Endodermal cell (in vitro differentiated cells): ENCODE measurements at regions not wholly inside any gene's neighbourhood (a gene's known extent, or its start where the extent isn't known, plus 50 kb on each side); places are given as distances from the start of the nearest gene placed in this dataset.

Source experiments
- DNase-seq: peaks from one replicate; pipeline ENCODE4 v3.0.0-alpha.2; 2017
- H3K27ac ChIP-seq: 2 replicates; pipeline ENCODE4 v1.5.1; 2013; ENCODE audit warnings: mild to moderate bottlenecking, low read depth, low read length, moderate library complexity
- H3K27me3 ChIP-seq: 2 replicates; pipeline ENCODE4 v1.6.1; 2013; ENCODE audit warnings: mild to moderate bottlenecking, low read length, moderate library complexity; ENCODE audit not compliant: insufficient read depth, control insufficient read depth, poor library complexity, severe bottlenecking
- H3K36me3 ChIP-seq: 2 replicates; pipeline ENCODE4 v1.7.0; 2013; ENCODE audit warnings: mild to moderate bottlenecking, low read length, moderate library complexity; ENCODE audit not compliant: control insufficient read depth, insufficient read depth
- H3K4me1 ChIP-seq: one replicate; pipeline ENCODE4 v1.7.0; 2013; ENCODE audit warnings: low read length; ENCODE audit not compliant: control insufficient read depth, insufficient read depth
- H3K4me3 ChIP-seq: 2 replicates; pipeline ENCODE4 v1.5.1; 2013; ENCODE audit warnings: mild to moderate bottlenecking, low read length, moderate library complexity
- H3K9ac ChIP-seq: 2 replicates; pipeline ENCODE4 v1.6.1; 2013; ENCODE audit warnings: mild to moderate bottlenecking, low read length, moderate library complexity; ENCODE audit not compliant: poor library complexity, severe bottlenecking; ENCODE audit errors: extremely low read depth
- H3K9me3 ChIP-seq: 2 replicates; pipeline ENCODE4 v1.6.1; 2013; ENCODE audit warnings: mild to moderate bottlenecking, low read length, moderate library complexity; ENCODE audit not compliant: control insufficient read depth
- H3K27ac Mint-ChIP-seq: 2 replicates; pipeline ENCODE4 v1.8.0; 2020; ENCODE audit warnings: mixed read lengths
- H3K27me3 Mint-ChIP-seq: 2 replicates; pipeline ENCODE4 v1.8.0; 2021; ENCODE audit warnings: mild to moderate bottlenecking, mixed read lengths; ENCODE audit not compliant: insufficient read depth
- H3K36me3 Mint-ChIP-seq: 2 replicates; pipeline ENCODE4 v1.8.0; 2020; ENCODE audit warnings: low read depth, mixed read lengths
- H3K4me1 Mint-ChIP-seq: 2 replicates; pipeline ENCODE4 v1.8.0; 2020; ENCODE audit warnings: mixed read lengths
- H3K4me3 Mint-ChIP-seq: 2 replicates; pipeline ENCODE4 v1.8.0; 2020; ENCODE audit warnings: mild to moderate bottlenecking, moderate library complexity, mixed read lengths
- H3K9me3 Mint-ChIP-seq: 2 replicates; pipeline ENCODE4 v1.8.0; 2020; ENCODE audit warnings: mild to moderate bottlenecking, mixed read lengths
- CTCF ChIP-seq: fragments of 200-600 bp; sonication (generic); conservative IDR thresholded peaks from 2 replicates; pipeline ENCODE4 v1.5.0; 2021; ENCODE audit warnings: antibody characterized with exemption, mild to moderate bottlenecking
- WGBS, 2 experiments: methylation state at CpG; one replicate each; pipeline versions ENCODE4 v1.1.5 to v1.1.7; 2013; ENCODE audit warnings: missing lambda C conversion rate in 2 of 2, mixed read lengths in 1 of 2; ENCODE audit not compliant: insufficient coverage in 1 of 2, insufficient read length in 1 of 2; 5-methylcytosine and 5-hydroxymethylcytosine counted together

GRCh38 chr17:37833237-37833859, 88.5 kb upstream of the HNF1B start:
- DNase-seq = peak; percentile 39
- no peak overlapping the region for H3K4me3 Mint-ChIP-seq
- Histone ChIP-seq H3K4me1 (peaks cover 10% of the 10 kb centered on the region), H3K4me3 (no peak overlapping the region), H3K9ac (no peak overlapping the region), H3K27me3 (no peaks in the 10 kb centered on the region), H3K27ac (no peak overlapping the region), H3K9me3 (no peaks in the 10 kb centered on the region), H3K36me3 (no peaks in the 10 kb centered on the region)
- H3K27me3 Mint-ChIP-seq = no peaks in the 10 kb centered on the region
- H3K9me3 Mint-ChIP-seq = no peaks in the 10 kb centered on the region
- 93 to 95% methylated on average over 9 to 11 of the region's 11 CpGs for WGBS, 2 experiments
- no peaks in the 10 kb centered on the region for H3K36me3 Mint-ChIP-seq
- TF ChIP-seq CTCF = no peak
- H3K27ac Mint-ChIP-seq = no peak overlapping the region
- H3K4me1 Mint-ChIP-seq = peaks cover 23% of the 10 kb centered on the region

GRCh38 chr17:37831986-37832385, 87.1 kb upstream of the HNF1B start:
- no peak overlapping the region for H3K27ac Mint-ChIP-seq
- WGBS, 2 experiments = 95 to 98% methylated on average over 2 of the region's 2 CpGs
- H3K27me3 Mint-ChIP-seq = no peaks in the 10 kb centered on the region
- no peaks in the 10 kb centered on the region for H3K9me3 Mint-ChIP-seq
- H3K4me3 ChIP-seq = no peak overlapping the region
- no peak overlapping the region for H3K27ac ChIP-seq
- DNase-seq = peak; percentile 13
- peaks cover 27% of the 10 kb centered on the region for H3K4me1 Mint-ChIP-seq
- H3K9ac ChIP-seq = no peak overlapping the region
- no peak for TF ChIP-seq CTCF
- no peaks in the 10 kb centered on the region for H3K27me3 ChIP-seq
- H3K9me3 ChIP-seq = no peaks in the 10 kb centered on the region
- H3K4me3 Mint-ChIP-seq = no peak overlapping the region
- no peaks in the 10 kb centered on the region for H3K36me3 Mint-ChIP-seq
- no peaks in the 10 kb centered on the region for H3K36me3 ChIP-seq
- H3K4me1 ChIP-seq = peaks cover 10% of the 10 kb centered on the region

GRCh38 chr17:37831492-37831891, 86.6 kb upstream of the HNF1B start:
- H3K27me3 Mint-ChIP-seq = no peaks in the 10 kb centered on the region
- peaks cover 27% of the 10 kb centered on the region for H3K4me1 Mint-ChIP-seq
- H3K4me1 ChIP-seq = peaks cover 10% of the 10 kb centered on the region
- no peak overlapping the region for H3K27ac ChIP-seq
- TF ChIP-seq CTCF = no peak
- peak; percentile 30 for DNase-seq
- no peak overlapping the region for H3K4me3 ChIP-seq
- no peak overlapping the region for H3K4me3 Mint-ChIP-seq
- H3K9ac ChIP-seq = no peak overlapping the region
- no peaks in the 10 kb centered on the region for H3K27me3 ChIP-seq
- H3K36me3 Mint-ChIP-seq = no peaks in the 10 kb centered on the region
- H3K9me3 ChIP-seq = no peaks in the 10 kb centered on the region
- WGBS, 2 experiments = 96 to 100% methylated on average over 4 to 5 of the region's 5 CpGs
- H3K27ac Mint-ChIP-seq = no peak overlapping the region
- no peaks in the 10 kb centered on the region for H3K9me3 Mint-ChIP-seq
- no peaks in the 10 kb centered on the region for H3K36me3 ChIP-seq
